ENCODE measurements at regions not wholly inside any gene's neighbourhood (a gene's known extent, or its start where the extent isn't known, plus 50 kb on each side); places are given as distances from the start of the nearest gene placed in this dataset.

GRCh38 chr2:196544906-196545433, 94.5 kb upstream of the CCDC150 start:
- WGBS, 2 donors = 71 to 74% methylated on average over 3 of the region's 3 CpGs
- H3K4me3 ChIP-seq (ENCODE audit: low read depth, poor library complexity, severe bottlenecking) = no peak overlapping the region
- TF ChIP-seq CTCF (IDR thresholded peaks at IDR 0.05) (no peak), POLR2A (IDR thresholded peaks at IDR 0.05) (no peak)
- intact Hi-C loops (cut with DNase I; ENCODE audit: low total_unique reads) = no loop called here
- DNase-seq (ENCODE audit: low spot score in 2 of 2) = no peak

DNA sequence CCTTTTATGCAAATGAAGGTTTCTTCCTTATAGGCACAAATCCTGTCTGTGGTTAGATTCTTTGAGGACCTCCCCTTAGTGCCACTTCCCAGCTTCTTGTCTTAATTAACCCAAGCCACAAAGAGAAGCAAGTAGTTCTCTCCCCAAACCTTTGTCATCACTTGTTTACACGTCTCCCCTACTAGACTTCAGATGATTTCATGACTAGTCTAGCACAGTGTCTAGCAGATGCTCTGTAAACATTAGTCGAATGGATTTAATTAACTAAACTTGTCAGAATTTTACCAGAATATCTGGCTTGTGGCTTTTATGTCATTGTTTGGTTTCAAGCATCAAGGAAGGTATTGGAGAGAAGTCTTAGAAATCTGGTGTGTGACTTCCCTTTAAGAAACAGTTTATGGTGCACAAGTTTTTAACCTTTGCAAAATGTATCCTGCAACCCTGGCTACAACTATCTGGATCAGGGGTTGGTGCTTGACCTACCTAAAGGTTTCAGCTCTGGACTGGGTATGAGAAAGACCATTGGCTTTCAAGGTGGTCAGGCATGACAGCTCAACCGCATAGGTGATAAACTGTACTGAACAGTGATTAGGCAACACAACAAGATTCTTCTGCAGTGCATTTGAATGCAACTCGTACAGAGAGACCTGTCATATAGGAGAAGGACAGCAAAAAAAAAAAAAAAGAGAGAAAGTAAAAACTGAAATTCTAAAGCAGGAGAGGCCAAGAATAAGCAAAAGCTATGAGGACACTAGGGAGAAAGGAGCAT, 93.2 kb upstream of the CCDC150 start:
- no peak for TF ChIP-seq CTCF (IDR thresholded peaks at IDR 0.05)
- TF ChIP-seq POLR2A (IDR thresholded peaks at IDR 0.05) = no peak
- no peak for DNase-seq (ENCODE audit: low spot score in 2 of 2)
- intact Hi-C loops (cut with DNase I; ENCODE audit: low total_unique reads) = no loop called here
- no peak overlapping the region for H3K4me3 ChIP-seq (ENCODE audit: low read depth, poor library complexity, severe bottlenecking)
- 75 to 77% methylated on average over 4 of the region's 4 CpGs for WGBS, 2 donors

- intact Hi-C loops (cut with DNase I; ENCODE audit: low total_unique reads) = no loop called here
- 94 to 95% methylated on average over 3 of the region's 3 CpGs for WGBS, 2 donors
- TF ChIP-seq CTCF (IDR thresholded peaks at IDR 0.05) (no peak), POLR2A (IDR thresholded peaks at IDR 0.05) (no peak)
- no peak overlapping the region for H3K4me3 ChIP-seq (ENCODE audit: low read depth, poor library complexity, severe bottlenecking)
- no peak for DNase-seq (ENCODE audit: low spot score in 2 of 2)
These were observed 90.5 kb upstream of the CCDC150 start for GRCh38 chr2:196549052-196549451.

GRCh38 chr2:196551014-196551413, 88.5 kb upstream of the CCDC150 start:
- no peak overlapping the region for H3K4me3 ChIP-seq (ENCODE audit: low read depth, poor library complexity, severe bottlenecking)
- DNase-seq (ENCODE audit: low spot score in 2 of 2) = no peak
- no peak for TF ChIP-seq POLR2A (IDR thresholded peaks at IDR 0.05)
- TF ChIP-seq CTCF (IDR thresholded peaks at IDR 0.05) = no peak
- intact Hi-C loops (cut with DNase I; ENCODE audit: low total_unique reads) = no loop called here

- TF ChIP-seq CTCF (IDR thresholded peaks at IDR 0.05) (no peak), POLR2A (IDR thresholded peaks at IDR 0.05) (no peak)
- DNase-seq (ENCODE audit: low spot score in 2 of 2) = no peak
- intact Hi-C loops (cut with DNase I; ENCODE audit: low total_unique reads) = no loop called here
- 94 to 95% methylated on average over 3 of the region's 3 CpGs for WGBS, 2 donors
- no peak overlapping the region for H3K4me3 ChIP-seq (ENCODE audit: low read depth, poor library complexity, severe bottlenecking)
These were observed 84.4 kb upstream of the CCDC150 start for GRCh38 chr2:196555161-196555560.

- 52 to 77% methylated on average over 1 of the region's 1 CpG for WGBS, 2 donors
- no peak for DNase-seq (ENCODE audit: low spot score in 2 of 2)
- TF ChIP-seq POLR2A (IDR thresholded peaks at IDR 0.05) (no peak), CTCF (IDR thresholded peaks at IDR 0.05) (no peak)
- intact Hi-C loops (cut with DNase I; ENCODE audit: low total_unique reads) = no loop called here
- H3K4me3 ChIP-seq (ENCODE audit: low read depth, poor library complexity, severe bottlenecking) = no peak overlapping the region
These were observed 83.8 kb upstream of the CCDC150 start for GRCh38 chr2:196555726-196556125.

Measured in lower leg skin (tissue), 4 donors.